ENCODE measurements at regions not wholly inside any gene's neighbourhood (a gene's known extent, or its start where the extent isn't known, plus 50 kb on each side); places are given as distances from the start of the nearest gene placed in this dataset.

- DNase-seq (ENCODE audit: low spot score): peak; percentile 89
Observed at GRCh38 chr17:81345228-81346089, 49.8 kb upstream of the BAHCC1 start.

All from HT-29 (cell line).